Left lung (tissue), 4 donors: ENCODE measurements at regions not wholly inside any gene's neighbourhood (a gene's known extent, or its start where the extent isn't known, plus 50 kb on each side); places are given as distances from the start of the nearest gene placed in this dataset.

Experiments
- ATAC-seq: fragments of 200-7000 bp; cut with Tn5 transposase; one replicate; pipeline ENCODE4 v1.9.1; 2020; ENCODE audit warnings: moderate library complexity
- DNase-seq, 4 donors: peaks; one replicate each; pipeline ENCODE4 v3.0.0-alpha.2; 2013 to 2020
- H3K27ac ChIP-seq, 2 donors: fragments of 200-600 bp; sonication (generic) in 1 of 2; one replicate each; pipeline versions ENCODE4 v1.5.0 to v1.8.0; 2020 to 2021
- H3K27me3 ChIP-seq, 2 donors: fragments of 200-600 bp; sonication (generic) in 1 of 2; one replicate each; pipeline versions ENCODE4 v1.5.0 to v1.8.0; 2020 to 2021
- H3K36me3 ChIP-seq, 2 donors: fragments of 200-600 bp; sonication (generic) in 1 of 2; one replicate each; pipeline versions ENCODE4 v1.5.0 to v1.8.0; 2020 to 2021
- H3K4me1 ChIP-seq, 2 donors: fragments of 200-600 bp; one replicate each; pipeline ENCODE4 v1.8.0; 2021
- H3K4me3 ChIP-seq, 2 donors: fragments of 200-600 bp; sonication (generic) in 1 of 2; one replicate each; pipeline versions ENCODE4 v1.5.0 to v1.8.0; 2020 to 2021; ENCODE audit warnings: mild to moderate bottlenecking in 1 of 2
- H3K9me3 ChIP-seq, 2 donors: fragments of 200-600 bp; sonication (generic) in 1 of 2; one replicate each; pipeline versions ENCODE4 v1.5.0 to v1.8.0; 2020 to 2021
- CTCF ChIP-seq, 2 donors: fragments of 200-600 bp; sonication (generic) in 1 of 2; IDR thresholded peaks; one replicate each; pipeline versions ENCODE4 v1.5.0 to v1.8.0; 2021; ENCODE audit warnings: antibody characterized with exemption in 2 of 2
- intact Hi-C, 2 donors: fragments of 100-400 bp; cut with DNase I; formaldehyde crosslinking; loops; one replicate each; pipeline versions ENCODE4 v1.11.2 to v1.14.2; 2022
- donor health status: DM: no; HTN: yes; CAD: no.
- donor health status: DM: no; HTN: no; CAD: no.

- Histone ChIP-seq H3K9me3 (peaks cover 0 to 39% of the 10 kb centered on the region in 2 donors), H3K36me3 (no peaks in the 10 kb centered on the region), H3K4me1 (no peaks in the 10 kb centered on the region), H3K27me3 (no peaks in the 10 kb centered on the region), H3K27ac (no peak overlapping the region), H3K4me3 (no peak overlapping the region)
- no peak for DNase-seq
- no peak for ATAC-seq
- intact Hi-C loops = no loop called here
- no peak for TF ChIP-seq CTCF (IDR thresholded peaks at IDR 0.05)
Measured at GRCh38 chr2:122132147-122132691, 376.8 kb downstream of the TSN start.

GRCh38 chr2:122135021-122135937 lies 379.8 kb downstream of the TSN start:
- H3K36me3 ChIP-seq = no peaks in the 10 kb centered on the region
- peaks cover 0 to 8% of the 10 kb centered on the region in 2 donors for H3K9me3 ChIP-seq
- no peaks in the 10 kb centered on the region for H3K4me1 ChIP-seq
- H3K27ac ChIP-seq = no peak overlapping the region
- no peak for ATAC-seq
- no peak for TF ChIP-seq CTCF (IDR thresholded peaks at IDR 0.05)
- no peak for DNase-seq
- intact Hi-C loops = no loop called here
- no peak overlapping the region for H3K4me3 ChIP-seq
- H3K27me3 ChIP-seq = no peaks in the 10 kb centered on the region

- H3K36me3 ChIP-seq = no peaks in the 10 kb centered on the region
Measured at GRCh38 chr2:122136056-122136455, 380.6 kb downstream of the TSN start.

GRCh38 chr2:122138561-122138960 lies 383.1 kb downstream of the TSN start:
- intact Hi-C loops = no loop called here
- no peak overlapping the region for H3K4me3 ChIP-seq
- no peaks in the 10 kb centered on the region for H3K9me3 ChIP-seq
- ATAC-seq = no peak
- DNase-seq = no peak
- H3K4me1 ChIP-seq = no peaks in the 10 kb centered on the region
- no peak overlapping the region for H3K27ac ChIP-seq
- H3K27me3 ChIP-seq = no peaks in the 10 kb centered on the region
- H3K36me3 ChIP-seq = no peaks in the 10 kb centered on the region
- no peak for TF ChIP-seq CTCF (IDR thresholded peaks at IDR 0.05)

More at GRCh38 chr2:122136056-122136455, 380.6 kb downstream of the TSN start:
- peaks cover 0 to 1% of the 10 kb centered on the region in 2 donors for H3K9me3 ChIP-seq
- H3K4me1 ChIP-seq = no peaks in the 10 kb centered on the region
- intact Hi-C loops = no loop called here
- ATAC-seq (no peak), DNase-seq (no peak)
- H3K27me3 ChIP-seq = no peaks in the 10 kb centered on the region
- no peak for TF ChIP-seq CTCF (IDR thresholded peaks at IDR 0.05)
- no peak overlapping the region for H3K4me3 ChIP-seq
- H3K27ac ChIP-seq = no peak overlapping the region

- Histone ChIP-seq H3K27me3 (no peaks in the 10 kb centered on the region), H3K4me1 (no peaks in the 10 kb centered on the region), H3K27ac (no peak overlapping the region), H3K9me3 (no peaks in the 10 kb centered on the region), H3K36me3 (no peaks in the 10 kb centered on the region), H3K4me3 (no peak overlapping the region)
- ATAC-seq = no peak
- intact Hi-C loops = no loop called here
- DNase-seq = no peak
- TF ChIP-seq CTCF (IDR thresholded peaks at IDR 0.05) = no peak
Measured at GRCh38 chr2:122139739-122140420, 384.4 kb downstream of the TSN start.
